GM18870 (cell line): ENCODE measurements at regions not wholly inside any gene's neighbourhood (a gene's known extent, or its start where the extent isn't known, plus 50 kb on each side); places are given as distances from the start of the nearest gene placed in this dataset.

ENCODE experiments used
- ATAC-seq: cut with Tn5 transposase; IDR thresholded peaks from one replicate; pipeline ENCODE4 v1.9.1; 2021; ENCODE audit warnings: moderate library complexity; ENCODE audit not compliant: unreplicated experiment

DNA sequence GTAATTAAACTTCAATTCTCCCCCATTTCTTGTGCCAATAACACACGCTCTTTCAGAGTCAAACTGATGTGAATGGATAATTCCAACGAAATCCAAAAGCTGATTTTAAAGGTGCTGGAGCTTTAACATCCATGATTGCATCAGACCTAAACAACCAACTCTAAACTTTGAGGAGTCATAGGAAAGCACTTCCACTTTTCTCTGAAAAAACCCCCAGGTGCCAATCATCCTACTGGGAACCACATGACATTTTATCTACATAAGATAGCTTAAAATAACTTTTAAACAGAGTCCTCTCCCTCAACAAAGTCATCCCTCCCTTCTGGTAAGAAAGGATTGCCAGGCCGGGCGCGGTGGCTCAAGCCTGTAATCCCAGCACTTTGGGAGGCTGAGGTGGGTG, 167.7 kb upstream of the PDE10A start:
- no peak for ATAC-seq

DNA sequence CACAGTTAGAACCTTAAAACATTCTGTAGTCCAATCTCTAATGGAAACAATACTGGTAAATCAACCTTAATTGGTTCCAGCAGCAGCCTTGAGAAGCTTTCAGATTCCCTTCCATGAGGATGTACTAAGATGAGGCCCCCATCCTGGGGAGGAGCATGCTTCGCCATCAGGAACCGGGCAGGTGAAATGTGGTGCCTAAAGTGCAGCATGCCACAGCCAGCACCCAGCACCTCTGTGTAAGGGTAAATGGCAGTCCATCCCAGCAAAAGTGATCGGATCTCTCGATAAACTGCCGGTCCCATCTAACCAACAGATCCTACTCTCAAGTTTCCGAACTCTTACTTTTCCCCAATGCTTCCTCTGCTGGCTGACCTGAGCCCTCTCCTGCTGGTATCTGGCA, 166.3 kb upstream of the PDE10A start:
- no peak for ATAC-seq

- no peak for ATAC-seq
Measured at GRCh38 chr6:165827190-165827518, 164.1 kb upstream of the PDE10A start.

DNA sequence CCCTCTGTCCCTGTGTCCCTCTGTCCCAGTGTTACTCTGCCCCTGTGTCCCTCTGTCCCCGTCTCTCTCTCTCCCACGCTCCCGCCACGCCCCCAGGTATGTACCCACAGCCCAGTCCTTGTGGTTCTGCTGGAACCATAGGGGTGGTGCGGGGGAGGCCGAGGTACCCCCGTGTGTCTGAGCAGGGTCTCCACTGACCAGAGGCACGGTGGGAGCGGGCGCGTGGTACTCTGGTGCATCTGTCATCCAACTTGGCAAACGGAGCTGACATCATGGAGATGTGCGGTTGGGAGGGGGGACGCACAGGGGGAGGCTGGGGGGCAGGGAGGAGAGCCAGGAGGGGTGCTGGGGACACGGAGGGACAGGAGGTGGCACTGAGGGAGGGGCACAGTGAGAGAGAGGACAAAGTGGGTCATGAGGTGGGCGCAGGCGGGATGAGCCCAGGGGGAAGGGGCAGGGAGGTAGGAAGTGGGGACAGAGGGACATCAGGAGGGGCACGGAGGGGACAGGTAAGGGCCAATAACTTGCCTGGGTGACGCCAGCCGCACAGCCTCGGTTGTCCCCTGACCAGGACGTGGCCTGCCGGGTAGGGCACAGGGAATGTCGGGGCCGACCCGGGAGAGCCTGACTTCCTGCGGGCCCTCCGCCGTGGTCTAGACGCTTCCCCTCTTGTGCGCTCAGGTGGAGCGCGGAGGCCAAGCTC, 163.6 kb upstream of the PDE10A start:
- no peak for ATAC-seq

GRCh38 chr6:165825256-165825815, 162.3 kb upstream of the PDE10A start:
- no peak for ATAC-seq

DNA sequence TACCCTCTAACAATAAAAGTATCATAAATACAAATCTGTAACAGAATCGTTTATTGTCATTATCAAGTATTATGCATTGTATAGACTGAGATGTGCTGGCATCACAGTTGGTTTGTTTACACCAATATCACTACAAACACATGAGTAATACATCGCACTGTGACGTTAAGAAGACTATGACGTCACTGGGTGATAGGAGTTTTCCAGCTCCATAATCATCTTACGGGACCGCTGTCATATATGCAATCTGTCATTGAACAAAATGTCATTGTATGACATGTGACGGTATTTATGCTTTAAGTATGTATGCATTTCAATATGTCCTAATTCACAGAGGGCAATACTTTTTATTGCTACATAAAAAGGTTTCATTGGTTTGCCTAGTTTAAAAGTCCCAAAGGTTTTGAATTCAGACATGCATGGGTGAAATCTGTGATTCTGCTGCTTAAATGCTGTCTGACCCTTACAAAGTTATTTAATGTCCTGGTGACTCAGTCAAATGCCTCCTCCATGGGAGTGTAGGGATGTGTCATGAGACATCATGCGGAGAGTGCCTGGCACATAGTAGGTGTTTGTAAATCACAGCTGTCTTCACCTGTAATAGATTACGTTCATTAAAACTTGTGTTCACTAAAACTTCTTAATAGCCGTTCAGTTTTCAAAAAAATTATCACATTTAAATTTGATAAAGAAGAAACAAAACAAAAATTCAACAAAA, 160.7 kb upstream of the PDE10A start:
- ATAC-seq, result no peak

GRCh38 chr6:165822501-165822900, 159.5 kb upstream of the PDE10A start:
- no peak for ATAC-seq

GRCh38 chr6:165821754-165822153, 158.7 kb upstream of the PDE10A start:
- no peak for ATAC-seq

DNA sequence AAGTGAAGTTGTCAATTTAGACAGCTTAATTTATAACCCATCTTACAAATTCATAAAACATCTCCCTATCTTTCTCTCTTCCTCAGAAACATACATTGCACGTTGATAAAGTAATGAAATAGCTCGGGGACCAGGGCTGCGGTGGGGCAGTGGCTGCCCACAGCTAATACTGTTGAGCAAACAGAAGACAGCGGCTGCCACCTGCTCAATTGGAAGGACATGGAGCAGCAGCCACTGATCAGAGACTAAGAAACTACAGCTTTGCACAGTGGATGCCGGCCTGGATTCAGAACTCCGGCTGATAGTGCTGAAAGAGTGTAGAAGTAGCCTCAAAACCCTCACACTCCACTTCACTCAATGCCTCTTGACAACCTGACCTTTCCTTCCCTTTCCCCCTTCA, 157.9 kb upstream of the PDE10A start:
- ATAC-seq, result no peak

DNA sequence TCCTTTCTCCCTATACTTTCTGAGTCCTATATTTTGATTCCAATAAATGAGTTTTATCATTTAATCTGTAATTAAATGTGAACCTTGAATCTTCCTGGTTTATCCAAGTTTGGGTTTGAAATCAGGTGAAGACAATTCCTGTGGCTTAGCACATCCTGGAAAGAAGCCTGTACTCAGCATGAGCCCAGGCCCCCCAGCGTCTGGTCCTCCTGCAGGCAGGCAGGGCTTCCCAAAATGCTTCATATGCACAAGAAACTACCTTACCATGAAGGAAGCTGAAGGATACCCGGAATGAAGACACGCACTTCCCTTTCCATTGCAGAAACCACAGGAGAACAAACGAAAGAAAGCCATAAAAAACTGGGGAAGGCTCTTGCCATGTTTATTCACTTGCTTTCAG, 157.4 kb upstream of the PDE10A start:
- ATAC-seq, result no peak

DNA sequence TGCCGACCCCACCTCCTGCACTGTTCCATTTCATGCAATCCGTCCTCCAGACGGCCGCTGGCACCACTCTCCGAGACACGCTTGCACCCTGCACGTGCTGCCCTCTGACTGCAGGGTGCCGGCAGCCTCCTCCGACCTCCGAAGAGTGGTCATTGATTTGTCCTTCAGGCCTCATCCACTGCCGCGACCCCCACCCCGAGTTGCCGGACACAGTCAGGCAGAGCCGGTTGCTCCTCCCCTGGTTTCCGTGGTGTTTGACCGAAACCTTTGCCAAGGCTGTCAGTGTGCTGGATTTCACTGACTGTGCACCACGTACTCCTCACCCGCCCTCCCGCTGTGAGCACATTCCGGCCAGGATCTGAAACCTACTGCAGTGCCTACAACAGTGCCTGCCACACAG, 156.4 kb upstream of the PDE10A start:
- ATAC-seq, result no peak

GRCh38 chr6:165818200-165818599, 155.2 kb upstream of the PDE10A start:
- no peak for ATAC-seq

GRCh38 chr6:165817771-165818170, 154.7 kb upstream of the PDE10A start:
- ATAC-seq, result no peak

- ATAC-seq, result no peak
Measured at GRCh38 chr6:165817148-165817547, 154.1 kb upstream of the PDE10A start.

DNA sequence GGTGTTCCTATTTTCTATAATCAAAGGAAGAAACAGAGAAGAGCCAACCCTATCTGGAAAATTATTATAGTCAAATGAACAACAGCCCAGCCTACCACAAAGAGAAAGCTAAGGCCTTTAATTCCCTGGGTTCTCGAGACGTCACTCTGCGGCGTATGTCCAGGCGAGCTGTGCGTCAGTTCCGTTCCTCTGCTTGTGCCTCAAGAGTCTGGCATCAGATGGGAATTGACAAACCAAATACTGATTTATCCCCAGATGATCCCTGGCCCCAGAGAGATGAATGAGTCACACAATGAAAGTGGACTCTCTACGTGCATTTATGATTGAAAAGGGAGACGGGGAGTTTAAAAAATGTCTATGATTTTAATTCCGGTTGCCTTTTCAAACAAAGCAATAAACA, 151.6 kb upstream of the PDE10A start:
- ATAC-seq, result no peak

- ATAC-seq, result no peak
Measured at GRCh38 chr6:165811512-165811911, 148.5 kb upstream of the PDE10A start.

- ATAC-seq, result no peak
Measured at GRCh38 chr6:165808021-165808420, 145.0 kb upstream of the PDE10A start.

DNA sequence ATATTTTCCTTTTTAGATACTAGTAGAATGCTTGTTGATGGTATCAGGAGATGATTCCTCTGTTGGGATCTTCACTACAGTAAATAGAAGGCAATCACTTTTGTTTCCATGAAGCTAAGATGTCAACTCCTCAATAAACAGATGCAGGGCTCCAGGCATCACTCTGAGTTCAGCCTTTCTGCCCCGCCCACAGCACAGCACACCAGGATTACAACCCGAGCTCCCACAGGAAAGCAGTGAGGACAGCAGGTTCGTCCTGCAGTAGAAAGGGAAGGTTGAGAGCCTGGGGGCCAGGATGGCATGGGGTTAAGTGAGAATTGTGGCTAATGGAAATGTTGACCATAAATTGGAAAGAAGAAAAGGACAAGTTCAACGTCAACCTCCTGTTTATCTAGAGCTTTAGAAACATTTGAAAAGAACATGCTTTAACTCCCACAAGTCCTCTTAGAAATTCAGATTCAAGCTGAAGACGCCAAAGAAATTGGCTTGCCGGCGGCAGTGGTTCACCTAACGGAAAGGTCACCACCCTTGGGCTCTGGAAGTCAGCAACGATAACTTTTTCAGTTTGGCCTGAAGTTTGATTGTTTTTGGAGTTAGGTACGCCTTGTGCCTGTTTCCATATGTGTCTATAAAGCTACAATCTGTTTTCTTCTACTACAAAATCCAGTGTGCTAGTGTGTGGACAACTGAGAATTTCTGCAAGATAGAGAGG, 144.4 kb upstream of the PDE10A start:
- ATAC-seq, result no peak

DNA sequence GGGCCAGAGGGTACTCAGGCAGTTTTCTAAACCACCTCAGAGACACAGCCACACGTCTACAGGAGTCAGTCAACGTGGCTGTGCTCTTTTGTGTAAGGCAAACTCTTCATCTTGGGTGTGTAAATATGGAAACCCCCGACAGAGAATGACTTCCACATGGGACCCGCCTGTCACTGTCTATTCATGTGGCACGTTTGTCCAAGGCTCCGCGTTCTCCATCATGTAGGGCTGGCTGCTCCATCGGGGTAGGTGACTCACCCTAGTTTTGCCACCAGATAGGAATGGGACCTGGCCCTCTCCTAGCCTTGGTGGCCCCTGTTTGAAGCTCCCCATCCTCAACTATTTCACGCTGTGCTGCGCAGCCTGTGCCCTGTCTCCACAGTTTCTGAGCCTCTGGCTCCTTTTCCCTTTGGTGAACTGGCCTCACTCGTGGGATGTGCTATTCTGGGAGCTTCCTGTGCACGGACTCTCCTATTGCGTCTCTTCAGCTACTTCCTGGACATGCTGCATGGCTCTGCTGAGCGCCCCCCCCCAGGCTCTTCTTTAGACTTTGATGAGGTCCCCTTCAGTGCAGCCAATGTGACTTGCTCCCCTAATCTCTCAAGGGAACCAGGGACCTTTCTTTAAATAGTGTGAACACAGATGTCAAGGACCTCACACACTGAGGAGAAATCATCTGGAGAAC, 143.2 kb upstream of the PDE10A start:
- ATAC-seq, result no peak

DNA sequence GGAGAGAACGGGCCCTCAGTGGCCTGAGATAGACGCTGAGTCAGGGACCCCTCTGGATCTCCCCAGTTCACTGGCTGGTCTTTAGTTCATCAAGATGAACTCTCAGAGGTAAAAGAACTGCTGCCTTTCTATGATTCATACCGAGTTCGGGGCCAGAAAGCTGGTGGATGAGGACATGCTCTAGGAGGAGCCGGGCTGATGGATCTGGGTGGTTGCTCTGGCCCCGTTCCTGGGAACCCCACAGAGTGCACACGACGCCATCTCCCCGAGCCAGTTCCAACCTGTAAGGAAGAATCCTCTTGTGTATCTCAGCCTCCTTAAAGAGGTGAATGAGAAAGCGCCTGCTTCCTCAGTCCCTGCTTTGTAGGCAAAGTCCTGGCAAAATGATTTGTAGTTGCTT, 142.6 kb upstream of the PDE10A start:
- ATAC-seq, result no peak

GRCh38 chr6:165805067-165805555, 142.1 kb upstream of the PDE10A start:
- no peak for ATAC-seq
